ENCODE measurements at regions not wholly inside any gene's neighbourhood (a gene's known extent, or its start where the extent isn't known, plus 50 kb on each side); places are given as distances from the start of the nearest gene placed in this dataset.

- ChIA-PET POLR2A (no interaction called here), CTCF (no interaction called here)
- no peak for DNase-seq (ENCODE audit: extremely low spot score)
- TF ChIP-seq BHLHE40 (IDR thresholded peaks at IDR 0.05; ENCODE audit: borderline replicate concordance) (no peak), LEF1 (IDR thresholded peaks at IDR 0.05; ENCODE audit: borderline replicate concordance) (no peak), SUZ12 (IDR thresholded peaks at IDR 0.05) (no peak), ARNT (IDR thresholded peaks at IDR 0.05) (no peak), FOXM1 (IDR thresholded peaks at IDR 0.05; ENCODE audit: borderline replicate concordance) (no peak), PKNOX1 (IDR thresholded peaks at IDR 0.05) (no peak), NFRKB (IDR thresholded peaks at IDR 0.05) (no peak), ZNF384 (IDR thresholded peaks at IDR 0.05) (no peak), FOXK2 (IDR thresholded peaks at IDR 0.05) (no peak), HDGF (IDR thresholded peaks at IDR 0.05; ENCODE audit: borderline replicate concordance) (no peak)
Measured at GRCh38 chr5:135103575-135103853, 69.5 kb upstream of the PITX1 start.

DNA sequence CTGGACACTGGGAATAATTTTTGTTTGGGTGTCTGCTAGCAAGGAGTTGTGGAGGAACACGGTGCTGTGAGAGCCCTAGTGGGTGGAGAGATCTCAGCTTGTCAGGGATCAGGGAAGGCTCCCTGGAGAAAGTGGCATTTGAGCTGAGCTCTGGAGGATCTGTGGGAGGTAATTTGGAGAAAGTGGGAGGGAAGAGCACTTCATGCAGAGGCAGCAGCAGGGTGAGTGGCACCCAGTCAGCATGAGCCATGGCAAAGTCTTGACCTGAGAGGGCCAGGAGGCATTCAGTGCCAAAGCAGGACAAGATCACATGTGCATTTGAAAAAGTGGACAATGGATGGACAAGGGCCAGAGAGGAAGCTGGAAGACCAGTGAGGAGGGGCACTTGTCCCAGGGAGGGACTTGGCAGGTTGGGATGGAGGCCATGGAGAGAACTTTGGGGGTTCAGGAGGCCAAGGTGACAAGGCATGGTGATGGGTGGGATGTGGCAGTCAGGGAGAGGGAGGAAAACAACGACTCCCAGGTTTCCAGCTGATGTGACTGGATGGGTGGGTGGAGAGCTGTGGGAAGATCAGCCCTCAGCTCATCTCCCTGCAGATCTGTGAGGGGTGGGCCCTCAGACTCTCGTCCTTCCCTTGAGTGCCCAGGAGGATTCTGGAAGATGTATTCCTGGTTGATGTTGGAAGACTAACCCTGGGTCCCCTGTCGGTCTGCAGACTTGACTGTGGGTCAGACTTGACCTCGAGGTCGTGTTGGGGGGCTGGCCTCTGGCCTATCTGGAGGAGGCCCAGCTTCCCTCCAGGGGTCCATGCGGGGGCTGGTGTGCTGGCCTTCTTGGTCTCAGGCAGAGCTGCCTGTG, 68.9 kb upstream of the PITX1 start:
- TF ChIP-seq FOXK2 (IDR thresholded peaks at IDR 0.05): no peak
- no peak for TF ChIP-seq PKNOX1 (IDR thresholded peaks at IDR 0.05)
- TF ChIP-seq ZNF384 (IDR thresholded peaks at IDR 0.05): no peak
- no peak for TF ChIP-seq ELF4 (IDR thresholded peaks at IDR 0.05)
- no peak for TF ChIP-seq FOXA1 (IDR thresholded peaks at IDR 0.05)
- no peak for TF ChIP-seq L3MBTL2 (conservative IDR thresholded peaks at IDR 0.05)
- TF ChIP-seq ARNT (IDR thresholded peaks at IDR 0.05): no peak
- no peak for TF ChIP-seq NFRKB (IDR thresholded peaks at IDR 0.05)
- no peak for TF ChIP-seq CTBP1 (IDR thresholded peaks at IDR 0.05; ENCODE audit: borderline replicate concordance)
- no peak for TF ChIP-seq FOXM1 (IDR thresholded peaks at IDR 0.05; ENCODE audit: borderline replicate concordance)
- no peak for TF ChIP-seq HDGF (IDR thresholded peaks at IDR 0.05; ENCODE audit: borderline replicate concordance)
- CTCF ChIA-PET: no interaction called here
- POLR2A ChIA-PET: no interaction called here
- no peak for DNase-seq (ENCODE audit: extremely low spot score)

DNA sequence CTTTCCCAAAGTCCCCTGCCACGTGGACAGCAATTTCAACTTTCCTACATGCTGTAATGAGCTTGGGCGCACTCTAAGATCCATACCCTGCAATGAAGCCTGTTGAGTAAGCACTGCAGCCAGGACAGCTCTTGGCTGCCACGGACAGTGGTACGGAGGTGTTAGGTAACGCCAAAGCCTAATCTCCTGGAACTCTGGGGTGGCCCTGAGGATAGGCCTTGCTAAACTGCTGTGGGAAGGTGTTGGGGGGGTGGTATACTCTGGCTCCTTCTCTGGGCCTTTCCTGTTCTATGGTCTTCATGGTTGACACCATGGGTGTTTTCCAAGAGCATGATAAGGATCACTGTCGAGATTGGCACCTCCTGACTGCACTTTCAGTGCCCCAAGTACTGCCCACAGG, 66.4 kb upstream of the PITX1 start:
- ChIA-PET POLR2A (no interaction called here), CTCF (no interaction called here)
- no peak for DNase-seq (ENCODE audit: extremely low spot score)
- TF ChIP-seq TARDBP (IDR thresholded peaks at IDR 0.05): no peak
- no peak for TF ChIP-seq L3MBTL2 (conservative IDR thresholded peaks at IDR 0.05)
- TF ChIP-seq SUZ12 (IDR thresholded peaks at IDR 0.05): no peak
- TF ChIP-seq PKNOX1 (IDR thresholded peaks at IDR 0.05): no peak
- no peak for TF ChIP-seq FOXK2 (IDR thresholded peaks at IDR 0.05)
- TF ChIP-seq ZNF384 (IDR thresholded peaks at IDR 0.05): no peak

DNA sequence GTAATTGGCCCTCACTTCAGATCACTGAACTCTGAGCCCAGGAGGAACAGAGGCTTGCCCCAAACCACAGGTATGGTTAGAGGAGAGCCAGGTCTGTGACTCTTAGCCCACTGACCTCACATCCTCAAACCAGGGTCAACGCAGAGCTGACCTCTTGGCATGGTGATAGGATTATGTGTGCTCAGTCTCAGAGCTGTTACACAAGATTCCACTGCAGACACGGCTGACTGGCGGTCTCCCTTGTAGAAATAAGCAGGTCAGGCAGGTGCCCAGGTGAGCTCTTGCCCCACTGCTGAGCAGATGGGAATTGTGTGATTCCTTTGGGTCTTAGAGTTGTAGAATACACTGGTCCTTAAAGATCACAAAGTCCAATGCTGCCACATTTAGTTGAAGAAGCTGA, 66.0 kb upstream of the PITX1 start:
- TF ChIP-seq BHLHE40 (IDR thresholded peaks at IDR 0.05; ENCODE audit: borderline replicate concordance) (no peak), SUZ12 (IDR thresholded peaks at IDR 0.05) (no peak), L3MBTL2 (conservative IDR thresholded peaks at IDR 0.05) (no peak), ARNT (IDR thresholded peaks at IDR 0.05) (no peak), LEF1 (IDR thresholded peaks at IDR 0.05; ENCODE audit: borderline replicate concordance) (no peak), NFRKB (IDR thresholded peaks at IDR 0.05) (no peak), ZNF384 (IDR thresholded peaks at IDR 0.05) (no peak), SP1 (IDR thresholded peaks at IDR 0.05) (no peak), FOXM1 (IDR thresholded peaks at IDR 0.05; ENCODE audit: borderline replicate concordance) (no peak), PKNOX1 (IDR thresholded peaks at IDR 0.05) (no peak), HDGF (IDR thresholded peaks at IDR 0.05; ENCODE audit: borderline replicate concordance) (no peak), TARDBP (IDR thresholded peaks at IDR 0.05) (no peak), FOXK2 (IDR thresholded peaks at IDR 0.05) (no peak), ELF4 (IDR thresholded peaks at IDR 0.05) (no peak), FOXA1 (IDR thresholded peaks at IDR 0.05) (no peak), CTBP1 (IDR thresholded peaks at IDR 0.05; ENCODE audit: borderline replicate concordance) (no peak)
- DNase-seq (ENCODE audit: extremely low spot score): no peak
- POLR2A ChIA-PET: no interaction called here

DNA sequence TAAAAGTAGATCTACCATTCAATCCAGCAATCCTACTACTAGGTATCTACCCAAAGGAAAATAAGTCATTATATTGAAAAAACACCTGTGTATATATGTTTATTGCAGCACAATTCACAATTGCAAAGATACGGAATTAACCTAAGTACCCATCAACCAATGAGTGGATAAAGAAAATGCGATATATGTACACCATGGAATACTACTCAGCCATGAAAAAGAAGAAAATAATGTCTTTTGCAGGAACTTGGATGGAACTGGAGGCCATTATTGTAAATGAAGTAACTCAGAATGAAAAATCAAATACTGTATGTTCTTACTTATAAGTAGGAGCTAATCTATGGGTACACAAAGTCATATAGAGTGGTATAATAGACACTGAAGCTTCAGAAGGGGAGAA, 63.4 kb upstream of the PITX1 start:
- TF ChIP-seq TARDBP (IDR thresholded peaks at IDR 0.05) (no peak), BHLHE40 (IDR thresholded peaks at IDR 0.05; ENCODE audit: borderline replicate concordance) (no peak), FOXK2 (IDR thresholded peaks at IDR 0.05) (no peak), ELF4 (IDR thresholded peaks at IDR 0.05) (no peak), ARNT (IDR thresholded peaks at IDR 0.05) (no peak), NFRKB (IDR thresholded peaks at IDR 0.05) (no peak), CTBP1 (IDR thresholded peaks at IDR 0.05; ENCODE audit: borderline replicate concordance) (no peak), PKNOX1 (IDR thresholded peaks at IDR 0.05) (no peak), HDGF (IDR thresholded peaks at IDR 0.05; ENCODE audit: borderline replicate concordance) (no peak)
- ChIA-PET POLR2A (no interaction called here), CTCF (interaction anchor here (0.6 kb wide), 1 partner anchor 327 kb away, joined by 3 read pairs; no protein-coding TSS in a partner anchor)
- DNase-seq (ENCODE audit: extremely low spot score): no peak

More for the DNA sequence above, 66.0 kb upstream of the PITX1 start:
- CTCF ChIA-PET: no interaction called here

Measured in HEK293T (cell line).